Neural progenitor cell (in vitro differentiated cells): ENCODE measurements at regions not wholly inside any gene's neighbourhood (a gene's known extent, or its start where the extent isn't known, plus 50 kb on each side); places are given as distances from the start of the nearest gene placed in this dataset.

Experiments
- EZH2 ChIP-seq: fragments of 200-600 bp; sonication (generic); IDR thresholded peaks from 2 replicates; pipeline ENCODE4 v1.6.1; 2017; ENCODE audit warnings: antibody characterized with exemption, mild to moderate bottlenecking, moderate library complexity
- EZH2phosphoT487 ChIP-seq: fragments of 200-600 bp; sonication (generic); IDR thresholded peaks from 2 replicates; pipeline ENCODE4 v1.6.1; 2017; ENCODE audit warnings: antibody characterized with exemption
- TF ChIP-seq, protein P1 (sequence below): fragments of 200-600 bp; sonication (generic); IDR thresholded peaks from 2 replicates; pipeline ENCODE4 v1.5.1; 2017; ENCODE audit warnings: antibody characterized with exemption, mild to moderate bottlenecking

GRCh38 chr10:84719687-84720086 lies 391.3 kb downstream of the CCSER2 start:
- TF ChIP-seq, protein P1, sequence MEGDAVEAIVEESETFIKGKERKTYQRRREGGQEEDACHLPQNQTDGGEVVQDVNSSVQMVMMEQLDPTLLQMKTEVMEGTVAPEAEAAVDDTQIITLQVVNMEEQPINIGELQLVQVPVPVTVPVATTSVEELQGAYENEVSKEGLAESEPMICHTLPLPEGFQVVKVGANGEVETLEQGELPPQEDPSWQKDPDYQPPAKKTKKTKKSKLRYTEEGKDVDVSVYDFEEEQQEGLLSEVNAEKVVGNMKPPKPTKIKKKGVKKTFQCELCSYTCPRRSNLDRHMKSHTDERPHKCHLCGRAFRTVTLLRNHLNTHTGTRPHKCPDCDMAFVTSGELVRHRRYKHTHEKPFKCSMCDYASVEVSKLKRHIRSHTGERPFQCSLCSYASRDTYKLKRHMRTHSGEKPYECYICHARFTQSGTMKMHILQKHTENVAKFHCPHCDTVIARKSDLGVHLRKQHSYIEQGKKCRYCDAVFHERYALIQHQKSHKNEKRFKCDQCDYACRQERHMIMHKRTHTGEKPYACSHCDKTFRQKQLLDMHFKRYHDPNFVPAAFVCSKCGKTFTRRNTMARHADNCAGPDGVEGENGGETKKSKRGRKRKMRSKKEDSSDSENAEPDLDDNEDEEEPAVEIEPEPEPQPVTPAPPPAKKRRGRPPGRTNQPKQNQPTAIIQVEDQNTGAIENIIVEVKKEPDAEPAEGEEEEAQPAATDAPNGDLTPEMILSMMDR: no peak
- TF ChIP-seq EZH2 (no peak), EZH2phosphoT487 (no peak)
